ENCODE measurements at regions not wholly inside any gene's neighbourhood (a gene's known extent, or its start where the extent isn't known, plus 50 kb on each side); places are given as distances from the start of the nearest gene placed in this dataset.

- TF ChIP-seq CTCF (IDR thresholded peaks at IDR 0.05; ENCODE audit: low read length) (no peak), EZH2phosphoT487 (IDR thresholded peaks at IDR 0.05; ENCODE audit: low read length) (no peak)
These were observed 141.4 kb downstream of the KIF4B start for GRCh38 chr5:155154973-155155372.

All from MM.1S (cell line).